Cardiac fibroblast (primary cell): ENCODE measurements at regions not wholly inside any gene's neighbourhood (a gene's known extent, or its start where the extent isn't known, plus 50 kb on each side); places are given as distances from the start of the nearest gene placed in this dataset.

Experiments
- DNase-seq, 2 donors: peaks; one replicate each; pipeline versions ENCODE4 v3.0.0 to v3.0.0-alpha.2; 2010; ENCODE audit warnings: low read depth in 2 of 2
- H3K4me3 ChIP-seq, 2 donors: replicated peaks in 1 of 2; 1 replicate in 1 of 2; 2 replicates in 1 of 2; pipeline ENCODE4 v1.5.1; 2011; ENCODE audit warnings: low read depth in 2 of 2, low read length in 2 of 2, mild to moderate bottlenecking in 2 of 2, moderate library complexity in 1 of 2
- TF ChIP-seq, protein P1 (sequence below): IDR thresholded peaks from one replicate; pipeline ENCODE4 v1.5.1; 2011; ENCODE audit warnings: low read depth, mild to moderate bottlenecking, low read length, inconsistent platforms

GRCh38 chr5:31047007-31047406 lies 146.5 kb upstream of the CDH6 start:
- DNase-seq = no peak
- H3K4me3 ChIP-seq = no peak overlapping the region
- TF ChIP-seq, protein P1, sequence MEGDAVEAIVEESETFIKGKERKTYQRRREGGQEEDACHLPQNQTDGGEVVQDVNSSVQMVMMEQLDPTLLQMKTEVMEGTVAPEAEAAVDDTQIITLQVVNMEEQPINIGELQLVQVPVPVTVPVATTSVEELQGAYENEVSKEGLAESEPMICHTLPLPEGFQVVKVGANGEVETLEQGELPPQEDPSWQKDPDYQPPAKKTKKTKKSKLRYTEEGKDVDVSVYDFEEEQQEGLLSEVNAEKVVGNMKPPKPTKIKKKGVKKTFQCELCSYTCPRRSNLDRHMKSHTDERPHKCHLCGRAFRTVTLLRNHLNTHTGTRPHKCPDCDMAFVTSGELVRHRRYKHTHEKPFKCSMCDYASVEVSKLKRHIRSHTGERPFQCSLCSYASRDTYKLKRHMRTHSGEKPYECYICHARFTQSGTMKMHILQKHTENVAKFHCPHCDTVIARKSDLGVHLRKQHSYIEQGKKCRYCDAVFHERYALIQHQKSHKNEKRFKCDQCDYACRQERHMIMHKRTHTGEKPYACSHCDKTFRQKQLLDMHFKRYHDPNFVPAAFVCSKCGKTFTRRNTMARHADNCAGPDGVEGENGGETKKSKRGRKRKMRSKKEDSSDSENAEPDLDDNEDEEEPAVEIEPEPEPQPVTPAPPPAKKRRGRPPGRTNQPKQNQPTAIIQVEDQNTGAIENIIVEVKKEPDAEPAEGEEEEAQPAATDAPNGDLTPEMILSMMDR = no peak

GRCh38 chr5:31036411-31036810 lies 157.1 kb upstream of the CDH6 start:
- DNase-seq = peak; percentile 44 to 65
- TF ChIP-seq, protein P1 = no peak

DNA sequence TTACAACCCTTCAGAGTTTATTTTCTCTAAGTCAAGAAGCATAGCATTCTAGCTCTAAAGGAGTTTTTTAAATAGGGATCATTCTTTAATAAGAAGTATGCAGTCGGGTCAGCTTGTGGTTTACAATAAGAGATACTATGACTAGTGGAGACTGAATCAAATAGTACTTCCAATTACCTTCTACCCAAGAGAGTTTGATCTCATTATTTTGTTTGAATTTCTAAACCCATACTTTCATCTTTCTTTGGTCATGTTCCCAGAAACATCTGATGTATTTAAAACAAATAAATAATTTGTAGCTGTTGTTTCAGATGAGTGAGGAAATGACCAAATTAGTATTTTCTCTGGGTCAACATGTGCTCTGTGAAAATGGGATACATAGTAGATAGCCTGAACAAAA lies 160.2 kb upstream of the CDH6 start:
- TF ChIP-seq, protein P1 = no peak
- no peak overlapping the region for H3K4me3 ChIP-seq
- peak; percentile 2 to 4 for DNase-seq

More at GRCh38 chr5:31036411-31036810, 157.1 kb upstream of the CDH6 start:
- no peak overlapping the region for H3K4me3 ChIP-seq

DNA sequence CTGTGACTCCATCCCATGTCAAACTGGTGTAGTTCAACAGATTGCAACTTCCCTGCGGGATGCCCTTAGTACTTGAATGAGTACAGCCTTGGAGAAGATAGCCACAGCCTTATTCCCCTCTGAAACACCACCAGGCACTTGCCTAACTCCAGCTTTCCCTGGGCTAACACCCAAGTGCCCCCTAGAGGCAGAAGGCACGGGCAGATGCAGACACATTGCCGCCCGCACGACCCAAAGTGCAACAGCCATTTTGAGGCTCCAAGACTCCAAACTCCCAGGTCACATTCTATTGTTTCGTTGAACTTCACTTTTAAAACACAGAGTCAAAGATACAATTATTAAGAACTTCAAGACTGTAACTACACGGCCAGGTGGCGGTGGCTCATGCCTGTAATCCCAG lies 163.6 kb upstream of the CDH6 start:
- TF ChIP-seq, protein P1 = no peak
- H3K4me3 ChIP-seq = no peak overlapping the region
- no peak for DNase-seq

GRCh38 chr5:31027721-31028120 lies 165.8 kb upstream of the CDH6 start:
- TF ChIP-seq, protein P1 = no peak
- H3K4me3 ChIP-seq = no peak overlapping the region
- DNase-seq = no peak

DNA sequence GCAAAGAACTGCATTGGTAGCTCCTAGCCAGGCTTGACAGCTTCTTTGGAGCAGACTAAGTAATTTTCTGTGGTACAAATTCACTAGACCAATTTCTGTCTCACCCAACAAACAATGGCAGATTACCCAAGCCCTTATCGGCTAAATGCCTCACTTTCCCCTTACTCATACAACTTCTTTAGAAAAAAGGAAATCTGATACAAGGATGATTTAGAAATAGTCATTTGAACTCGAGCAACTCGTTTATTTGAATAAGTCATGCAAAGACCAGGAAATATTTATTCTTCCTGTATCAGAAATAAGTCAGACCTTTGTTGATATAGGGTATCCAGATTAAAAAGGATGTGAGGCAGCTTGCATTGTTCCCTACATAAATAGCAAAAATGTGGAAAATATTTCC lies 170.4 kb upstream of the CDH6 start:
- H3K4me3 ChIP-seq = no peak overlapping the region
- TF ChIP-seq, protein P1 = no peak
- DNase-seq = peak; percentile 39 to 50

GRCh38 chr5:31021181-31021624 lies 172.3 kb upstream of the CDH6 start:
- no peak overlapping the region for H3K4me3 ChIP-seq
- TF ChIP-seq, protein P1 = no peak
- peak; percentile 5 to 62 for DNase-seq
